ENCODE measurements at regions not wholly inside any gene's neighbourhood (a gene's known extent, or its start where the extent isn't known, plus 50 kb on each side); places are given as distances from the start of the nearest gene placed in this dataset.

DNA sequence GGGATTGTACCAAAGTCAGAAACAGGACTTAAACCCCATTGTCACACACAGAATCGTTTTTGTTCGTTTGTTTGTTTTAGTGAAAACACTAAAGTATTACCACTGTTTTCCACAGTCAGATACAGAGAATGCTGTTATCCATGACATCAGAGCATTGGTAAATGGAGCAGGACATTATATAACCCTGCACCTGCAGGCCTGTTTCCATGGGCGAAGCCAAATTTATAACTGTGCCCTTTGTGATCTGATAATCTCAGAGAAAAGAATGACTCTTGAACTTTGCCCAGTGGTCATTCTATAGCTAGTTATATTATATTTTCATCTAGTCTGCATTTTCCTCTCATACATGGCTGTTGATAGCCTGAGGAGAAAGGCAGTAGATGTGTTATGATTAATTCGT lies 217.6 kb downstream of the TMEM182 start (continued):
- TF ChIP-seq, protein P1, sequence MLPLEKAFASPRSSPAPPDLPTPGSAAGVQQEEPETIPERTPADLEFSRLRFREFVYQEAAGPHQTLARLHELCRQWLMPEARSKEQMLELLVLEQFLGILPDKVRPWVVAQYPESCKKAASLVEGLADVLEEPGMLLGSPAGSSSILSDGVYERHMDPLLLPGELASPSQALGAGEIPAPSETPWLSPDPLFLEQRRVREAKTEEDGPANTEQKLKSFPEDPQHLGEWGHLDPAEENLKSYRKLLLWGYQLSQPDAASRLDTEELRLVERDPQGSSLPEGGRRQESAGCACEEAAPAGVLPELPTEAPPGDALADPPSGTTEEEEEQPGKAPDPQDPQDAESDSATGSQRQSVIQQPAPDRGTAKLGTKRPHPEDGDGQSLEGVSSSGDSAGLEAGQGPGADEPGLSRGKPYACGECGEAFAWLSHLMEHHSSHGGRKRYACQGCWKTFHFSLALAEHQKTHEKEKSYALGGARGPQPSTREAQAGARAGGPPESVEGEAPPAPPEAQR (CRISPR knock-in tag; IDR thresholded peaks at IDR 0.05): no peak
- TF ChIP-seq ZNF423 (CRISPR knock-in tag; IDR thresholded peaks at IDR 0.05) (no peak), NFE2L1 (CRISPR knock-in tag; IDR thresholded peaks at IDR 0.05) (no peak), MXD4 (CRISPR knock-in tag; IDR thresholded peaks at IDR 0.05; ENCODE audit: borderline replicate concordance) (no peak), NR1H2 (CRISPR knock-in tag; IDR thresholded peaks at IDR 0.05) (no peak)

DNA sequence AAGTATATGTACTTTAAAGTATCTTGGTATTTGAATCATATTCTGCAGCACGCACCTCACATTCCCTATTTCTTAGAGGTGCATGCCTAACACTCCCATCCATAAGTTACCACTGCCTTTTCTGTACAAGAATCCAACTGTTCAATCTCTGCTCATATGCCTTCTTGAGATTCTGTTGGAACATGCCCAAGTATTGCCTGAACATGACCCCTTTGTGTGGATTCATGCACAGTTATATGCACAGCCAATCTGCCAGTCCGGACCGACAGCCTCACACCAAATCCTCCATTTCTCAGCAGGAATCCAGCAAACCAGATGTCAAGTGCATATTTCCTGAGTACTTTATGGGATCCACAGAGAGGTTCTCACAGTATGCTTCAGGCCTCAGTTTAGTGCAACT lies 222.0 kb downstream of the TMEM182 start:
- TF ChIP-seq, protein P2, sequence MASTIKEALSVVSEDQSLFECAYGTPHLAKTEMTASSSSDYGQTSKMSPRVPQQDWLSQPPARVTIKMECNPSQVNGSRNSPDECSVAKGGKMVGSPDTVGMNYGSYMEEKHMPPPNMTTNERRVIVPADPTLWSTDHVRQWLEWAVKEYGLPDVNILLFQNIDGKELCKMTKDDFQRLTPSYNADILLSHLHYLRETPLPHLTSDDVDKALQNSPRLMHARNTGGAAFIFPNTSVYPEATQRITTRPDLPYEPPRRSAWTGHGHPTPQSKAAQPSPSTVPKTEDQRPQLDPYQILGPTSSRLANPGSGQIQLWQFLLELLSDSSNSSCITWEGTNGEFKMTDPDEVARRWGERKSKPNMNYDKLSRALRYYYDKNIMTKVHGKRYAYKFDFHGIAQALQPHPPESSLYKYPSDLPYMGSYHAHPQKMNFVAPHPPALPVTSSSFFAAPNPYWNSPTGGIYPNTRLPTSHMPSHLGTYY (CRISPR knock-in tag; IDR thresholded peaks at IDR 0.05): no peak
- no peak for TF ChIP-seq ZNF219 (CRISPR knock-in tag; IDR thresholded peaks at IDR 0.05; ENCODE audit: borderline replicate concordance)
- no peak for TF ChIP-seq ZNF317 (CRISPR knock-in tag; IDR thresholded peaks at IDR 0.05; ENCODE audit: borderline replicate concordance, low read depth)
- TF ChIP-seq ZNF416 (CRISPR knock-in tag; IDR thresholded peaks at IDR 0.05): no peak
- TF ChIP-seq, protein P3, sequence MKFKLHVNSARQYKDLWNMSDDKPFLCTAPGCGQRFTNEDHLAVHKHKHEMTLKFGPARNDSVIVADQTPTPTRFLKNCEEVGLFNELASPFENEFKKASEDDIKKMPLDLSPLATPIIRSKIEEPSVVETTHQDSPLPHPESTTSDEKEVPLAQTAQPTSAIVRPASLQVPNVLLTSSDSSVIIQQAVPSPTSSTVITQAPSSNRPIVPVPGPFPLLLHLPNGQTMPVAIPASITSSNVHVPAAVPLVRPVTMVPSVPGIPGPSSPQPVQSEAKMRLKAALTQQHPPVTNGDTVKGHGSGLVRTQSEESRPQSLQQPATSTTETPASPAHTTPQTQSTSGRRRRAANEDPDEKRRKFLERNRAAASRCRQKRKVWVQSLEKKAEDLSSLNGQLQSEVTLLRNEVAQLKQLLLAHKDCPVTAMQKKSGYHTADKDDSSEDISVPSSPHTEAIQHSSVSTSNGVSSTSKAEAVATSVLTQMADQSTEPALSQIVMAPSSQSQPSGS (CRISPR knock-in tag; IDR thresholded peaks at IDR 0.05; ENCODE audit: borderline replicate concordance, low read depth): no peak
- no peak for TF ChIP-seq TEAD1 (CRISPR knock-in tag; IDR thresholded peaks at IDR 0.05)
- no peak for TF ChIP-seq GRHL2 (CRISPR knock-in tag; IDR thresholded peaks at IDR 0.05; ENCODE audit: insufficient replicate concordance, severe bottlenecking)
- TF ChIP-seq ZNF232 (CRISPR knock-in tag; IDR thresholded peaks at IDR 0.05): no peak
- no peak for TF ChIP-seq JAZF1 (CRISPR knock-in tag; IDR thresholded peaks at IDR 0.05)
- TF ChIP-seq, protein P4, sequence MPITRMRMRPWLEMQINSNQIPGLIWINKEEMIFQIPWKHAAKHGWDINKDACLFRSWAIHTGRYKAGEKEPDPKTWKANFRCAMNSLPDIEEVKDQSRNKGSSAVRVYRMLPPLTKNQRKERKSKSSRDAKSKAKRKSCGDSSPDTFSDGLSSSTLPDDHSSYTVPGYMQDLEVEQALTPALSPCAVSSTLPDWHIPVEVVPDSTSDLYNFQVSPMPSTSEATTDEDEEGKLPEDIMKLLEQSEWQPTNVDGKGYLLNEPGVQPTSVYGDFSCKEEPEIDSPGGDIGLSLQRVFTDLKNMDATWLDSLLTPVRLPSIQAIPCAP (CRISPR knock-in tag; IDR thresholded peaks at IDR 0.05): no peak
- TF ChIP-seq TP53 (CRISPR knock-in tag; IDR thresholded peaks at IDR 0.05): no peak
- TF ChIP-seq ZNF671 (CRISPR knock-in tag; IDR thresholded peaks at IDR 0.05): no peak
- TF ChIP-seq, protein P5, sequence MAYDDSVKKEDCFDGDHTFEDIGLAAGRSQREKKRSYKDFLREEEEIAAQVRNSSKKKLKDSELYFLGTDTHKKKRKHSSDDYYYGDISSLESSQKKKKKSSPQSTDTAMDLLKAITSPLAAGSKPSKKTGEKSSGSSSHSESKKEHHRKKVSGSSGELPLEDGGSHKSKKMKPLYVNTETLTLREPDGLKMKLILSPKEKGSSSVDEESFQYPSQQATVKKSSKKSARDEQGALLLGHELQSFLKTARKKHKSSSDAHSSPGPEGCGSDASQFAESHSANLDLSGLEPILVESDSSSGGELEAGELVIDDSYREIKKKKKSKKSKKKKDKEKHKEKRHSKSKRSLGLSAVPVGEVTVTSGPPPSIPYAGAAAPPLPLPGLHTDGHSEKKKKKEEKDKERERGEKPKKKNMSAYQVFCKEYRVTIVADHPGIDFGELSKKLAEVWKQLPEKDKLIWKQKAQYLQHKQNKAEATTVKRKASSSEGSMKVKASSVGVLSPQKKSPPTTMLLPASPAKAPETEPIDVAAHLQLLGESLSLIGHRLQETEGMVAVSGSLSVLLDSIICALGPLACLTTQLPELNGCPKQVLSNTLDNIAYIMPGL (CRISPR knock-in tag; IDR thresholded peaks at IDR 0.05): no peak
- TF ChIP-seq RELA (CRISPR knock-in tag; IDR thresholded peaks at IDR 0.05; ENCODE audit: borderline replicate concordance): no peak
- no peak for TF ChIP-seq SMAD3 (CRISPR knock-in tag; IDR thresholded peaks at IDR 0.05; ENCODE audit: borderline replicate concordance)
- TF ChIP-seq, protein P6, sequence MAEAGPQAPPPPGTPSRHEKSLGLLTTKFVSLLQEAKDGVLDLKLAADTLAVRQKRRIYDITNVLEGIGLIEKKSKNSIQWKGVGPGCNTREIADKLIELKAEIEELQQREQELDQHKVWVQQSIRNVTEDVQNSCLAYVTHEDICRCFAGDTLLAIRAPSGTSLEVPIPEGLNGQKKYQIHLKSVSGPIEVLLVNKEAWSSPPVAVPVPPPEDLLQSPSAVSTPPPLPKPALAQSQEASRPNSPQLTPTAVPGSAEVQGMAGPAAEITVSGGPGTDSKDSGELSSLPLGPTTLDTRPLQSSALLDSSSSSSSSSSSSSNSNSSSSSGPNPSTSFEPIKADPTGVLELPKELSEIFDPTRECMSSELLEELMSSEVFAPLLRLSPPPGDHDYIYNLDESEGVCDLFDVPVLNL (CRISPR knock-in tag; IDR thresholded peaks at IDR 0.05; ENCODE audit: borderline replicate concordance, low read depth): no peak
- TF ChIP-seq, protein P7, sequence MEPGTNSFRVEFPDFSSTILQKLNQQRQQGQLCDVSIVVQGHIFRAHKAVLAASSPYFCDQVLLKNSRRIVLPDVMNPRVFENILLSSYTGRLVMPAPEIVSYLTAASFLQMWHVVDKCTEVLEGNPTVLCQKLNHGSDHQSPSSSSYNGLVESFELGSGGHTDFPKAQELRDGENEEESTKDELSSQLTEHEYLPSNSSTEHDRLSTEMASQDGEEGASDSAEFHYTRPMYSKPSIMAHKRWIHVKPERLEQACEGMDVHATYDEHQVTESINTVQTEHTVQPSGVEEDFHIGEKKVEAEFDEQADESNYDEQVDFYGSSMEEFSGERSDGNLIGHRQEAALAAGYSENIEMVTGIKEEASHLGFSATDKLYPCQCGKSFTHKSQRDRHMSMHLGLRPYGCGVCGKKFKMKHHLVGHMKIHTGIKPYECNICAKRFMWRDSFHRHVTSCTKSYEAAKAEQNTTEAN (CRISPR knock-in tag; IDR thresholded peaks at IDR 0.05): no peak
- ATAC-seq (no peak), DNase-seq (ENCODE audit: low spot score) (no peak)
- Mint-ChIP-seq H3K4me3 (no peak overlapping the region), H3K36me3 (no peaks in the 10 kb centered on the region), H3K27me3 (ENCODE audit: low read depth) (no peaks in the 10 kb centered on the region), H3K4me1 (peaks cover 4% of the 10 kb centered on the region), H3K27ac (no peak overlapping the region), H3K9me3 (no peaks in the 10 kb centered on the region)
- POLR2A ChIA-PET: no interaction called here
- CTCF ChIA-PET: no interaction called here

All from WTC11 (cell line).